ENCODE measurements at regions not wholly inside any gene's neighbourhood (a gene's known extent, or its start where the extent isn't known, plus 50 kb on each side); places are given as distances from the start of the nearest gene placed in this dataset.
"Not testable (repeated sequence)": the region's sequence is repeated elsewhere in the genome, so short reads cannot be mapped to it uniquely, and the experiment has no call there.

- Mint-ChIP-seq H3K4me1 (ENCODE audit: low read depth) (no peaks in the 10 kb centered on the region), H3K9me3 (no peaks in the 10 kb centered on the region), H3K36me3 (ENCODE audit: low read depth) (no peaks in the 10 kb centered on the region), H3K27me3 (no peaks in the 10 kb centered on the region), H3K4me3 (no peak overlapping the region), H3K27ac (no peak overlapping the region)
- intact Hi-C loops (cut with micrococcal nuclease), result no loop called here
Measured at GRCh38 chr2:7685342-7686015, 768.3 kb downstream of the RNF144A start.

GRCh38 chr2:7686016-7686385, 768.8 kb downstream of the RNF144A start:
- Mint-ChIP-seq H3K4me3 (no peak overlapping the region), H3K9me3 (no peaks in the 10 kb centered on the region), H3K27me3 (no peaks in the 10 kb centered on the region), H3K4me1 (ENCODE audit: low read depth) (no peaks in the 10 kb centered on the region), H3K36me3 (ENCODE audit: low read depth) (no peaks in the 10 kb centered on the region), H3K27ac (no peak overlapping the region)
- intact Hi-C loops (cut with micrococcal nuclease), result no loop called here

GRCh38 chr2:7691961-7692656, 774.9 kb downstream of the RNF144A start:
- H3K4me1 Mint-ChIP-seq (ENCODE audit: low read depth), result peaks cover 15% of the 10 kb centered on the region
- peaks cover 1% of the 10 kb centered on the region for H3K27me3 Mint-ChIP-seq
- H3K4me3 Mint-ChIP-seq, result no peak overlapping the region
- intact Hi-C loops (cut with micrococcal nuclease), result no loop called here
- no peaks in the 10 kb centered on the region for H3K36me3 Mint-ChIP-seq (ENCODE audit: low read depth)
- H3K9me3 Mint-ChIP-seq, result no peaks in the 10 kb centered on the region
- H3K27ac Mint-ChIP-seq, result no peak overlapping the region

- Mint-ChIP-seq H3K9me3 (no peaks in the 10 kb centered on the region), H3K27ac (no peak overlapping the region), H3K27me3 (peaks cover 1% of the 10 kb centered on the region), H3K36me3 (ENCODE audit: low read depth) (no peaks in the 10 kb centered on the region), H3K4me3 (no peak overlapping the region), H3K4me1 (ENCODE audit: low read depth) (peaks cover 15% of the 10 kb centered on the region)
- intact Hi-C loops (cut with micrococcal nuclease), result no loop called here
Measured at GRCh38 chr2:7692657-7693161, 775.5 kb downstream of the RNF144A start.

- H3K9me3 Mint-ChIP-seq, result no peaks in the 10 kb centered on the region
- peaks cover 15% of the 10 kb centered on the region for H3K4me1 Mint-ChIP-seq (ENCODE audit: low read depth)
- no peaks in the 10 kb centered on the region for H3K36me3 Mint-ChIP-seq (ENCODE audit: low read depth)
- peaks cover 1% of the 10 kb centered on the region for H3K27me3 Mint-ChIP-seq
- intact Hi-C loops (cut with micrococcal nuclease), result no loop called here
- H3K4me3 Mint-ChIP-seq, result no peak overlapping the region
- no peak overlapping the region for H3K27ac Mint-ChIP-seq
Measured at GRCh38 chr2:7693246-7694075, 776.2 kb downstream of the RNF144A start.

GRCh38 chr2:7694076-7694985, 777.1 kb downstream of the RNF144A start:
- no peaks in the 10 kb centered on the region for H3K9me3 Mint-ChIP-seq

GRCh38 chr2:7696556-7696955, 779.3 kb downstream of the RNF144A start:
- H3K27me3 Mint-ChIP-seq; H3K27ac Mint-ChIP-seq; H3K9me3 Mint-ChIP-seq; H3K4me3 Mint-ChIP-seq; H3K36me3 Mint-ChIP-seq (ENCODE audit: low read depth); intact Hi-C loops (cut with micrococcal nuclease): not testable (repeated sequence)
- H3K4me1 Mint-ChIP-seq (ENCODE audit: low read depth), result peaks cover 15% of the 10 kb centered on the region

More at GRCh38 chr2:7694076-7694985, 777.1 kb downstream of the RNF144A start:
- Mint-ChIP-seq H3K27ac (no peak overlapping the region), H3K4me1 (ENCODE audit: low read depth) (peaks cover 15% of the 10 kb centered on the region), H3K36me3 (ENCODE audit: low read depth) (no peaks in the 10 kb centered on the region), H3K4me3 (no peak overlapping the region), H3K27me3 (peaks cover 1% of the 10 kb centered on the region)
- intact Hi-C loops (cut with micrococcal nuclease), result no loop called here

GRCh38 chr2:7697052-7697451, 779.8 kb downstream of the RNF144A start:
- Mint-ChIP-seq H3K4me1 (ENCODE audit: low read depth) (peaks cover 15% of the 10 kb centered on the region), H3K4me3 (no peak overlapping the region), H3K27me3 (peaks cover 1% of the 10 kb centered on the region), H3K36me3 (ENCODE audit: low read depth) (no peaks in the 10 kb centered on the region), H3K27ac (no peak overlapping the region), H3K9me3 (no peaks in the 10 kb centered on the region)
- intact Hi-C loops (cut with micrococcal nuclease), result no loop called here

- intact Hi-C loops (cut with micrococcal nuclease), result no loop called here
- Mint-ChIP-seq H3K36me3 (ENCODE audit: low read depth) (no peaks in the 10 kb centered on the region), H3K4me1 (ENCODE audit: low read depth) (no peaks in the 10 kb centered on the region), H3K4me3 (no peak overlapping the region), H3K27ac (no peak overlapping the region), H3K27me3 (peaks cover 5% of the 10 kb centered on the region), H3K9me3 (no peaks in the 10 kb centered on the region)
Measured at GRCh38 chr2:7701791-7702190, 784.6 kb downstream of the RNF144A start.

- no peak overlapping the region for H3K27ac Mint-ChIP-seq
- intact Hi-C loops (cut with micrococcal nuclease), result no loop called here
Measured at GRCh38 chr2:7703048-7703447, 785.8 kb downstream of the RNF144A start.

GRCh38 chr2:7703543-7704144, 786.4 kb downstream of the RNF144A start:
- no peaks in the 10 kb centered on the region for H3K4me1 Mint-ChIP-seq (ENCODE audit: low read depth)
- H3K27me3 Mint-ChIP-seq, result peaks cover 5% of the 10 kb centered on the region
- no peaks in the 10 kb centered on the region for H3K36me3 Mint-ChIP-seq (ENCODE audit: low read depth)
- H3K27ac Mint-ChIP-seq, result no peak overlapping the region
- no peak overlapping the region for H3K4me3 Mint-ChIP-seq
- H3K9me3 Mint-ChIP-seq, result no peaks in the 10 kb centered on the region
- intact Hi-C loops (cut with micrococcal nuclease), result no loop called here

More at GRCh38 chr2:7703048-7703447, 785.8 kb downstream of the RNF144A start:
- no peaks in the 10 kb centered on the region for H3K36me3 Mint-ChIP-seq (ENCODE audit: low read depth)
- peaks cover 5% of the 10 kb centered on the region for H3K27me3 Mint-ChIP-seq
- no peaks in the 10 kb centered on the region for H3K9me3 Mint-ChIP-seq
- no peaks in the 10 kb centered on the region for H3K4me1 Mint-ChIP-seq (ENCODE audit: low read depth)
- H3K4me3 Mint-ChIP-seq, result no peak overlapping the region

- Mint-ChIP-seq H3K36me3 (ENCODE audit: low read depth) (no peaks in the 10 kb centered on the region), H3K27ac (no peak overlapping the region), H3K9me3 (no peaks in the 10 kb centered on the region), H3K27me3 (peaks cover 5% of the 10 kb centered on the region), H3K4me1 (ENCODE audit: low read depth) (no peaks in the 10 kb centered on the region), H3K4me3 (no peak overlapping the region)
- intact Hi-C loops (cut with micrococcal nuclease), result no loop called here
Measured at GRCh38 chr2:7704296-7704865, 787.2 kb downstream of the RNF144A start.

GRCh38 chr2:7706791-7707190, 789.6 kb downstream of the RNF144A start:
- H3K9me3 Mint-ChIP-seq, result no peaks in the 10 kb centered on the region
- peaks cover 5% of the 10 kb centered on the region for H3K27me3 Mint-ChIP-seq
- H3K4me1 Mint-ChIP-seq (ENCODE audit: low read depth), result peaks cover 5% of the 10 kb centered on the region
- H3K27ac Mint-ChIP-seq, result no peak overlapping the region
- H3K4me3 Mint-ChIP-seq, result no peak overlapping the region
- no peaks in the 10 kb centered on the region for H3K36me3 Mint-ChIP-seq (ENCODE audit: low read depth)
- intact Hi-C loops (cut with micrococcal nuclease), result no loop called here

Data from dendritic cell treated with granulocyte-macrophage colony-stimulating factor and Interleukin-4, amounts not matched to agents 40 ng/mL and 50 ng/mL, for 4 days (primary cell).